GM18867 (cell line): ENCODE measurements at regions not wholly inside any gene's neighbourhood (a gene's known extent, or its start where the extent isn't known, plus 50 kb on each side); places are given as distances from the start of the nearest gene placed in this dataset.
A peak's percentile ranks its signal among the peaks of the same experiment; 100 is the strongest.

Experiments used
- ATAC-seq: cut with Tn5 transposase; IDR thresholded peaks from one replicate; pipeline ENCODE4 v1.9.1; 2021; ENCODE audit warnings: mild to moderate bottlenecking, moderate library complexity; ENCODE audit not compliant: unreplicated experiment

DNA sequence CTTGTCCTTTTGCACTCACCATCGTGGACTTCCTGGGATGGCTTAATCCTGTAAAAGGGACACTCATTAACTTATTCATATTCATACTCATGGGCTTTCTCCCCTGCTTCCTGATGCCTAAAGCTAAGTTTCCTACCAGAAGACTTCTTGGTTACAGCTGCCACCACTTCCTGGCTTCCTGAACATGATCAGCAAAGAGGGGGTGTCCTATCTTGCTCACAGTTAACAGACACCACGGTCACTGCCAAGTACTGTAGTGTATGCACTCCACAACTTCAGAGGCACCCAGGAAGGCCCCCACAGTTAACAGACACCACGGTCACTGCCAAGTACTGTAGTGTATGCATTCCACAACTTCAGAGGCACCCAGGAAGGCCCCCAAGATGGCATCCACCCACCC lies 177.8 kb downstream of the SIPA1L2 start:
- no peak for ATAC-seq

DNA sequence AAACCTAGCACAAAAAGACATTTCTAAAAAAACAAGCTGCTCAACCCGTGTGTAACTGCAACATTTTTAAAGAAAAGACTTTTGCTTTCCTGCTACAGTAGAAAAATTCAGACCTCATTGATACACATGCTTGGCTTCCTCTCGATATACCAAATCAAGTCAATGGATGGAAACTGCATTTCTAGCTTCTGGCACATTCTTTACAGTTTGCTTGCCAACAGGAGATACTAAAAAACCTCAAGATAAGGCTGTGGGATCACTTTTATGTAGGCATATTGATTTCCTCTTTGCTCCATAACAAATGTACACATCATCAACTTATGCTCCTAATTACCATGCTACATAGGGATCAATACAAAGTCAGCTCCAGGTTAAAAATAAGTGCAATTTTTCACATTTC lies 178.4 kb downstream of the SIPA1L2 start:
- ATAC-seq, result no peak

DNA sequence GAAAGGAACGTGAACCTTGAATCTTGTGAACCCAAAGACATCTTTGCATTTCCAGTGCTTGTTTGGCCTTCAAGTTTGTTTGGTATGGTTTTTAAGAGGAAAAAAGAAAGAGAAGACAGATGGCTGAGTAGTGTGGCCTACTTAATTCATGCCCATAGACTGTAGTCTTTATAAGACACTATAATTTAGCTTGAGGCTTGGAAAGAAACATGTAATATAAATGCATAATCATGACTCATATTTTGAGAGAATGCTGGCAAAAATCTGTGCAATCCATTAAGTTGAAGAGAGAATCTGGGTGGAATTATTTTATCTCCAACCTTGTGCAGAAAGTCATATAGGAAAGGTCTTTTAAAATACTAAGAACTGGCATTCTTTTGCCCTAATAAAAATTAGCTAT lies 179.3 kb downstream of the SIPA1L2 start:
- ATAC-seq, result no peak

DNA sequence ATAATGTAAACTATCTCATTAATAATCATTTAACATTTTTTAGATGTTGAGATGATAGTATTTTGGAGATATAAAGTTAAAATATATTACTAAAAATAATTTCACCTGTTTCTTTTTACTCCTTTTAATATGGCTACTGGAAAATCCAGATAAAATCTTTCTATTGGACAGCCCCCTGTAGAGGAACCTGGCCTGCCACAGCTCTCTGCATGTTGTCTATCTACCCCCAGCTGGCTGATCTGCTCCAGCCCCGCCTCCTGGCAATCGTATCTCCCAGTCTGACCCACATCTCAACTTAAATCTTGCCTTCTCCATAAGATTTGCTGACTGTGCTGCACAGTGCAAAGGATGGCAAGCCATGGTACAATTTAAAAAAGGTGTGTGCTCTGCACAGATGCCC lies 182.8 kb downstream of the SIPA1L2 start:
- no peak for ATAC-seq

DNA sequence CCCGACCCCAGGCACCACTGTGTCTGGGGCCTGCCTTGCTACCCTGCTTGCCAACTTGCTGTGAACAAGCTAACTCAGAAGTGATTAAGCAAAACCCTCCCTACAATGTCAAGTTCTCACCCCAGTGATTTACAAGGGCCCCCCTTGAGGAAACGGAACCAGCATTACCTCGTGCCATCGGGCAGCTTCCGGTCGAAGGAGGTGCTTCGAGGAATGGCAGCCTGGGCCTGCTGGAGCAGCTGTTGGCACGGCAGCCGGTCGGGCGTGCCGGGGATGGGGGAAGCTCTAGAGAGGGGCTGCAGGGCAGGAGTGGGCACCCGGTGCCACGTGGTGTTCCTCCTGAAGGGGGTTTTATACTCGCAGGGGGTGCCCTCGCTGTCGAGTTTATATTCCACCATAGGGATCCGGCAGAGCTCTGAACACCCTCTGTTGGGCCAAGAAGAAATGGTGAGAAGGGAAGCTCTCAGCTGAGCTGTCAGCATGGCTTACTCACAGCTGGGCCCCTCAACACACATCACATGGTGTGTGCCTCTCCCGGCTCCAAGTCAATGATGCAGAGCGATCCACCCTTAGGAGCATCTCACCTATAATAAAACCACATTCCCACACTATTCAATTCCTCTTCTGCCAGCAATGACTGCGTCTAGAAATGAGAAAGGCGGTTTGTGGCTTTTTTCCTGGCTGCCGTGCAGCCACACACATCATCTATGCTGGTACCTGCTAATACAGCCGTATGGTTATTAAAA lies 184.4 kb downstream of the SIPA1L2 start:
- ATAC-seq, result no peak

DNA sequence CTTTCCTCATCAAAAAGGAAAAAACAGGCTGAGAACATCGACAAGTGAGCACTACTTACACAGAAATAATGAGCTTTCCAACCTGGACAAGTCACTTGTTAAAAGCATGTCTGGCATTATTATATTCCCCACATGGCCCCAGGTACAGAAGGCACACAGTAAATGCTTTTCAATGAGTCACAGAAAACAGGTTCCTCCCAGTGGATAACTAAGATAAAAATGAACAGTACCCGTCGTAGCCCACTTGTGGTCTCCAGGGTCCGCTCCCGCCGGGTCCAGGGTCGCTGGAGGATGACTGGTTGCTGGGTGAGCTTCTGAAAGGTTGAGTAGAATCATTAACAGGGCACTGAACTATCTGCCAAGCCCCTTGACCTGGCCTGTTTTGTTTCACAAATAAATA lies 186.6 kb downstream of the SIPA1L2 start:
- ATAC-seq, result no peak

DNA sequence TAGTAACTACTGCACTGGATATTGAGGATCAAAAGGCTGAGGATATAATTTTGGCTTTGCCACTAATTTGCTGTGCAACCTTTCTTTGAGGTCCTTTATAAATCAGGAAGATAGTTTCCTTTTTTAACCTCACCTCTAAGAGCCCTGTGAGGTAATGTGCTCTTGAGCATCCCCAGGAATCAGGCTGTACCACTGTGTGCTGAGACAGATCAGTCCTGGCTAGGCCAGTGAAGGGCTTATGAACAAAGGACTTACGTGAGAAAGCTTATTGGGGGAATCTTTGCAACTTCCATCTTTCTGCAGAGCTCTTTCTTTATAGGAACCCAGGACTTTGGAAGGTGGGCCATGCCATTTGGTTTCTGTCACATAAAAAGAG lies 188.9 kb downstream of the SIPA1L2 start:
- no peak for ATAC-seq

DNA sequence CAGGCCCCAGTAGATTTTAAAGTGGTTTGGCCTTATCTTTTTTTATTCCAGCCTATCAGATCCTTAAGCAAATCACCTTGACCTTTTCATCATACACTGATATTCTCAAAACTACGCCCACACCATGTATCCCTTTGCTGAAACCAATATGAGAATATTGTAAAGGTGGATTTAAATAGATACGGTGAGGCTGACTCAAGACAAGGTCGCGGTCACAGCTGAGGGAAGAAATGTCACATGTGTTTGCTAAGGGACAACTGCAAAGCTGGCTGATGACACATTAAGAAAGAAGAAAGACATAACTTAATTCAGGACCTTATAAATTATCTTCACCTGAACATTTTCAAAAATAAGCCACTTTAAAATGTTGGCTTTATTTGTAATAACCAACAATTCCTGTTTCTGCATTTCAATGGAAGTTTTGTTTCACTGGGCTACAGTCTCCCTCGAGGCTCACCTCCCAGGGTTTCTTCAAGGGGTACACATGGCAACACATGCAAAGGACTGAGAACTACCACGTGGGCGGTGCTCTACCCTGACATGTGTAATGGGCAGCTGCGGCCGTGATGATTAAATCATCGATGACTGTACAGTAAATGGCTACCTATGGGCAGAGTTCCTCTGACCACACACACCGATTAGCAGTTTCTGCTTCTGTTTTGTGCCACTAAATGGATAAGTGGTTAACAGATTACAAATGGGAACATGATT lies 189.5 kb downstream of the SIPA1L2 start:
- ATAC-seq, result peak; percentile 63

DNA sequence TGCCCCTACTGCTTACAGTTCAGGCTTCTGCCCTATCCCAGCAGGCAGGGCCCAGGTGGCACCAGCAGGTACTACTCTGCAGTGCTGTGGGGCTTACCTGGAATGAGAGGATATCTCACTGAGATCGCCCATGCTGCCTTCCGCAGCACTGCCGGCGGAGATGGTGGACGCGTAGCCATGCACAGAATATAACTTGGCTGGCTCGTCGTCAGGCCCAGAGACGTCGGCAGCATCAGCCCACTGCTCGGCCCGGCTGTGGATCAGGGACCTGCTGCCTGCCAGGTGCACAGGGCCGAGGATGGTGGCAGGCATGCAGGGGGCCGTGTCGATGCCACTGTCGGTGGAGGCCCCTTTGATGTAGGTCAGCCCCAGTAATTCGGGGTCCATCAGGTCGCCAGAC lies 190.9 kb downstream of the SIPA1L2 start:
- ATAC-seq, result no peak

DNA sequence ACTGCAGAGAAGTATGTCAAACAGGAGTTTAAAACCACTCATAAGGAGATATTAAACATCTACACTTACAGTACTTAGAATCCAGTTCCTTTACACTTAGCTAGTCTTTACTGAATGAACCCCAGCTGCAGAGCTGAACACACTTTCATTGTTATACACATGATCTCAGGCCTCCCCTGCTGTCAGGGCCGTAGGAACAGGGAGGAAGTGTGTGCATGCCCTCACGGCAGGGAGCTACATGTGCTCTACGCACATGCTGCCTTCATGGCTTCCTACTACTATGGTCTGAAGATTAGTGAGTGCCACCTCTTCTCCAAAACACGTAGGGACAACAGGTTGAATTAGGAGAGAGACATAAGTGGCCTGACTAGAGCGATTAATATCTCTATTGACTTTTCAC lies 191.5 kb downstream of the SIPA1L2 start:
- ATAC-seq, result no peak

DNA sequence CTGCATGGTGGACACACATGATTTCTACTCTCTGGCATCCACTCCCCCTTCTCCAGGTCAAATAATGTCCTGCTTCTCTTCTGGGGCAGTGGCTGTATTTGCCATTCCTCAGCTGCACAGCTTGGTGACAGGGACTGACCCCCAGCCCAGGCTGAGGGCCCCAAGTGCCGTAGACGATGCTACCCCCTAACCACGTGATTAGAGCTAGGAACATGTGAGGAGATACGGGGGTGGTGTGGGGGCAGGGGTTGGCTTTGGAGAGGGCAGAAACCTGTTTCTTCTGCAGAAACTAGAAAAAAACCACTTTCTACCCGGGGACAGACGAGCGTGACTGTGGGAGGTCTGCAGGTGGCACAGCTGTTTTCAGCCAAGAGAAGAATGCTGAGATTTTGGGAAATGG lies 192.4 kb downstream of the SIPA1L2 start:
- ATAC-seq, result no peak

DNA sequence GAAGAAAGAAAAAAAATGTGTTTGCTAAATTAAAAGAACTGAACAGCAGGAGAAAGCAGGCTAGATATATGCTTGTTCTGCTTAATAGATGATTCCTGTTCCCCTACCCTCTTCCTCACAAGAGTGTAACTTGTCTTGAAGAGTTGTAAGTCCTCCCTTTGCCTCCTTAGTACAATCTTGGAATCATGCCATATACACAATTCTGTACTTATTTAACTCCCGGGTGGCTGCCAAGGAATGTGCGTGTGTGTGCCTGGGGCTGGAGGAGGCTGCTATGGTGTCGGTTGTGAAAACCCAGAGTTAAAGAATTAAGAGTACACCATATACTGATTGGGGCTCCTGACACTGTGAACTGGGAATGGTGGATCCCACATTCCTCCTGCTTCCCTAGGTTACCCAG lies 194.2 kb downstream of the SIPA1L2 start:
- ATAC-seq, result no peak

DNA sequence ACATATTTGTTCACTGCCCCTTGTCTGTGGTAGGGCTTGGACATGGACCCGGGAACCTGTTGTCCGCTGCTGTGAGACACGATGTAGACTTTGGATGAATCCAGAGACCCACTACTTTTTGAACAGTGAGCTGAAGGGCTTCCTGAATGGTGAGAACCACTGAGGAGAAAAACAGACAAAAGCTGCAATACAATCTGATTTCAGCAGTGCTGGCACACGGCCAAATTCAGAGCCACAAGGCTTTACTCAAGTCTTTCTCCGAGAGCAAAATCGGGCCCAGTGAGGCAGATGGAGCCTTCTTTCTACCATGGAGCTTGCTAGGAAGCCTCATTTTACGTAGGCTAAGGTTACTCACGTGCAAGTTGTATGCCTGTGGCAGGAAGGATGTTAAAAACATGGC lies 197.6 kb downstream of the SIPA1L2 start:
- ATAC-seq, result no peak

DNA sequence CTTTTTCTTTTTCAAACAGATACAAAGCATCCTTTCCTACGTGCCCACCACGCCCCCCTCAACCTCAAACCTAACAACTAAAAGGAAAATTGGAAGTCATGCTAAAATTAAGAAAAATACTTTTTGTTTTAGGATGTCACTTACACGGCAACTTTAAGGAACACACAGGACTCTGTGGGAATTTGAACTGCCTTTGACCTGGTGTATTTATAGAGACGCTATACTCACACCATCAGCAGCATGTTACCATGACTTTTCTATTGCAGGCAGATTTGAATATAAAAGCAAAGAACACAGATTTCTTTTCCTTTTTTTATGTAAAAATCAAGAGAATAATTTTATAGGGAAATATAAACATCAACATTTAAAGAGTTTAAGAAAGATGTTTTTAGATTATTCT lies 198.2 kb downstream of the SIPA1L2 start:
- no peak for ATAC-seq

DNA sequence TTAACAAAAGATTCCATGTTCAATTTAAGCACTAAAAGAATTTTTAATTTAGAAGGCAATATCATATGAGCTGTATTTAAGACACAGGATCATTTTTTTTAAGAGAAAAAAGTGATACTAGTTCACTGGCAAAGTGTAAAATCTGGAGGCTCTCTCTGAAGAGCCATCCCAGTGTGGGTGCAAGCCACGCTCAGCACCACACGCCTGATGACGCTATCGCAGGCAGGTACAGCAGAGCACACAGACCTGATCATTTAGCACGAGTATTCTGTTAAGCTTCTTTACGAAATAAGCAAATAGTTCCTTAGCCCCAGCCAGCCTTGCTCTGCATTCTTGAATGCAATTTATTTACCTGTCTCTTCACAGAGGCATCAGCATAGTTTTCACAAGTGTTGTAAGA lies 198.6 kb downstream of the SIPA1L2 start:
- no peak for ATAC-seq

DNA sequence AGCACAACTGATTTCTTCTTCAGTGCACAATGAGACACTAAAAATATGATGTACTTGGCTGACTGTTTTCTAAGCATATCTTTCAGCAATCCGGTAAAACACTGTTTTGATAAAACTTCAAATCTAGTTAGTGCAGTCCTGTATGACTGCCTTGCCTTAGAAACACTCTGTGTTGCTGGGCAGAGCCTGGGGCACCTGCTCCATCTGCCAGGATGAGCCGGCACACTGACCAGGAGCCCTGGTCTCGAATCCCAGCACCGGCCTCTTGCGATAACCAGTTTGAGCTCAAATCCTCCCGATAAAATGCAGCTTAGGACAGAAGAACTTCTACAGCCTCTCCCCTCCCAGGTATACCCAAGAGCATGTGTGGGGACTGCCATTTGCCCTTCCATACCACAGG lies 199.5 kb downstream of the SIPA1L2 start:
- ATAC-seq, result no peak

DNA sequence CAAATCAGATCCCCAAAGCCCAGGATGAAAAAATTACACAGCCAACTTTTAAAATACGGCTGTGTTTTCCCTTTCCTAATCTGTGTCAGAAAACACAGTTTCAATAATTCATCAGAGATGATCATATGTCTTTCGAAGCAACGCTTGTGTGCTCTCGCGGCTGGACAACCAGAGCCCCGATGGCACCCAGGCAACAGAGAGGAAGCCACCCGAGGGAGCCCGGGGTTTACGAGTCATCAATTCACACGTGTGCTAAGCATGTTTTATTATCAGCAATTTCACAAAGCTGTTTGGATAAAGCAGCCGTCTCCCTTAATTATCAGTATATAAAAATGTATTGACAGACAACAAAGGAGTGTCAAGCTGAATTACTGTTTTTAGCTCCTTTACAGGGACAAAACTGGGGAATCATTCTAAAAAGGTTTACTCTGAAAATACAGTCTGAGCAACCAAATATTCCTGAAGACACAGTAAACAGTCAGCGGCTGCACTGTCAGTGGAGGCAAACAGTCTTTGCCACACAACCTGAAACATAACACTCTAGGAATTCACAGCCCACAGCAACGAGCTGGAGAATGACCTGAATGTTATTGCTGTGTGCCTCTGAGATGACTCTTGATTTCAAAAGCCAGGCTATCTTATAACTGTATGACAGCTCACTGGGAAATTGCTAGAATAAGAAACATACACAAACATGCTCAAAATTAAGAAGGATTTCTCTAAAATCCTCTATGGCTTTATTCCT lies 201.0 kb downstream of the SIPA1L2 start:
- ATAC-seq, result no peak

DNA sequence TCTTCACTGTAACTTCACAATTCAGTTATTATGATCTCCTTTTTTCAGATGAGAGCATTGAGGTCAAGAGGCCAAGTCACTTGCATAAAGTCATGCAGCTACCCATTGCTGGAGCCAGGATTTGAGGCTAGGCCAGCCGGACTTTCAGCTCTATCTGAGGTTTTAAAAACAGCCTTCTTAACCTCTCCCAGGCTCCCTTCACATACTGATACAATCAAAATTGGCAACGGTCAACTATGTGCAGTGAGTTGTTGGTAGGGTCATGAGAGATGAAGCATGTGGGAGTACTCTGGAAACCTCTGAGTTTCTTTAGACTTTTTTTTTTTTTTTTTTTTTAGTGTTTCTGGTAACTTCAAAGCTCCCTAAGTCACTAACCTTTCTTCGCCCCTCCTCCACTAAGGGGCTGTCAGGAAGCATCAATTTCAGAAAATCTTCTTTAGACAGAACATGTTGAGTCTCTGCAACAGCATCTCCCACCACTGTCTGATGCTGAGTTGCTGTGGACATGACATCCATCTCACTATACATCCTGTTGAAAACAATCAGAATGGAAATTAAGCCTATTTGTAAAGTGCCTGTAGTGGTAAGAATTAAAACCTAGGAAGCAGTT lies 201.8 kb downstream of the SIPA1L2 start:
- no peak for ATAC-seq

DNA sequence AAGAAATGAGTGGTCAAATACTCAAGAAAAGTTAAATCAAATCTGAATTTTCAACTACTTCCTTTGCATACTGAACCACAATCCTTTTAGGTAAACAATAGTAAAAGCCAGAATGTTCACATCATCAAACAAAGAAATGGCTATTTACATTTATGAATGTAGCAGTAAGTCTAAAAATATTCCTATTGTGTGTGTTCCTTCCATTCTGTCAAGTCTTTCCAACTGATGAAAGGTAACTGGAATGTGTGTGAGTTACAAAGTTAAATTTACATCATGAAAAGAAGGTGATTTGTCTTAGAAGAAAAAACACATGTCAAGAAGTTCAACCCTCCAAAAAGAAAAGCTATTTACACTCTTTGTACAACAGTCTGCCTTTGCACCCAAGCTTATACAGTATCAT lies 203.1 kb downstream of the SIPA1L2 start:
- no peak for ATAC-seq

DNA sequence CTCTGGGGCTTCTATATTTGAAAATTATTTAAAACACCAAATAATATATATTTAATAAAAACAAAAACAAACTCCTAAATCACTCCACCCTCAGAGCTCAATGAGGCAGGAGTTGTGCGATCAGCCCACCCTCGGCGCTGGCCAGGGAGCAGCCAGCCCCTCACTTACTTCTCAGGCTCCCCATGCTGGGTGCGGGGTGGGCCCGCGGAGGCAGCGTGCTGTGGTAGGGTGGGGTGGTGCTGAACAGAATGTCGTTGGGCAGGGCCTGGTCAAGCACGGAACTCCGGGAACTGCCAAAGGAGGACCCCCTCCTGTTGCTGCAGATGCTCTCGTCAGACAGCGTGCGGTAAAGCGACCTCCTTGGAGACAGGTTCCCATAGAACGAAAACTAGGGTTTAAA lies 204.5 kb downstream of the SIPA1L2 start:
- ATAC-seq, result no peak

DNA sequence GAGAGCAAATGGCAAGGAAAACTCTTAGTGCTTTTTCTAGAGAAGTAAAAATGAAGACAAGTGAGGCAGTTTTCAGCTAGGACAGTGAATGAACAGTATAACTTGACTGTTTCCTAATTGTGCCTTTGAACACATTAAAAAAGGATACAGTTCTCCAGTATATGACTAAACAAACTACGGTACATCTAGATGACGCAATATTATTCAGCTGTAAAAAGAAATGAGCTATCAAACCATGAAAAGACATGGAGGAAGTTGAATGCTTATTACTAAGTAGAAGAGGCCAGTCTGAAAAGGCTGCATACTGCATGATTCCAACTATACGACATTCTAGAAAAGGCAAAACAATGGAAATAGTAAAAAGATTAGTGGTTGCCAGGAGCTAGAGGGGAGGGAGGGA lies 206.3 kb downstream of the SIPA1L2 start:
- no peak for ATAC-seq

DNA sequence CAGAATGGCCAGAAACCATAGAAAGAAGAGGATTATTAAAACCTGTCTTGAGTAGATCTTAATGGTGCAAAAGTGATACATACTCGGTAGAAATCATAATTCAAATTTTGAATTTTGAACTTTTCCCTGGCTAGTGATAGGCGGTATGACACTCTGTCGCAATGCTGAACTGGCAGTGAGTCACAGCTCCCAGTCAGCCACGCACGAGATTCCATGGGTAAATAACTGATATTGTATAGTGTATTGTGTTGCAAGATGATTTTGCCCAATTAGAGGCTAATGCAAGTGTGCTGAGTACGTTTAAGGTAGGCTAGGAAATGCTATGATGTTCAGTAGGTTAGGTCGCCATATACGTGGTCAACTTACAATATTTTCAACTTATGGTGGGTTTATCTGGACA lies 207.0 kb downstream of the SIPA1L2 start:
- no peak for ATAC-seq
